MM.1S (cell line): ENCODE measurements at regions not wholly inside any gene's neighbourhood (a gene's known extent, or its start where the extent isn't known, plus 50 kb on each side); places are given as distances from the start of the nearest gene placed in this dataset.

ENCODE experiments used
- CTCF ChIP-seq: fragments of 300-600 bp; sonication (generic); IDR thresholded peaks from 2 replicates; pipeline ENCODE4 v1.5.1; 2016; ENCODE audit warnings: antibody characterized with exemption, low read length, mixed read lengths
- EZH2 ChIP-seq: fragments of 300-600 bp; sonication (generic); optimal IDR thresholded peaks from 2 replicates; pipeline ENCODE3; 2017; ENCODE audit warnings: low read depth, mild to moderate bottlenecking, antibody characterized with exemption, low read length, mixed read lengths
- EZH2phosphoT487 ChIP-seq: fragments of 300-600 bp; sonication (generic); IDR thresholded peaks from 2 replicates; pipeline ENCODE4 v1.6.1; 2018; ENCODE audit warnings: antibody characterized with exemption, low read length

DNA sequence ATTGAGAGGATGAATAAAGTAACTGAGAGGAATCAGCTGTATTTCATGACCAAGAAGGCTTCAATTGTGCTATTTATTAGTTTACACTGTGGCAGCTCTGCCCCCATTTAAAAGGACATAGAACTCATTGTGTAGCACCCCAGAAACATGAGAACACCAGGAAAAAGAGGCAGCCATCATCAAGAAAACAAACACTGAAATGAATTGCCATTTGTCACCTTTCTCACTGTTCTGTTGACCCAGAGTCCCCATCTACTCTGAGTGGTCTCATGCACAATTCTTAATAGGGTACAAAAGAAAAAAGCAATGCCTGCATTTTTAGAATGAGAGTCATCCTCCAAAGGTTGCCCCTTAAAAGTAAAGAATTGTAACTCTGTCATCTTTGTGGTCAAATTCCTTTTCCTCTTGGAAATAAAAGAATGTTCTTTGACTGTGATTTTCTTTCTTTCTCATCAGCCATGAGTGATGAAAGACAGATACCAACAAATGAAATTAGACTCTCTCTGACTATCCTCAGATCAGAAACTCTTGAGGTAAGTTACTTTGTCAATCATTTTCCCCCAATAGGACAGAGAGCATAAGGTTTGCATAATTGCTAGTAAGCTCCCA is 1941.9 kb upstream of the PIK3C3 start:
- TF ChIP-seq CTCF (no peak), EZH2 (no peak), EZH2phosphoT487 (no peak)
